ENCODE measurements at regions not wholly inside any gene's neighbourhood (a gene's known extent, or its start where the extent isn't known, plus 50 kb on each side); places are given as distances from the start of the nearest gene placed in this dataset.

DNA sequence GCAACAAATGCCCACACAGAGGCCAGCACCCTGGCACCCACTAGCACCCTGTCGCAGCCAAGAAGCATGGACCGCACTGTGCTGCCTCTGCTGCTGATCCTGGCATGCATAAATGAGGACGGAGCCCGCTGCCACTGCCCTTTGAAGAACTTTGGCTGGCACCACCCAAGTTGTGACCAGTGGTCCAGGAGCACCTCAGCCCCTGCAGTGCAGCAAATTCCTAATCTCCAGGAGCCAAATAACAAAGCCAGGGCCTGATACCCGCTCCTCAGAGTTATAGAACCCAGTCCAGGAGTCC lies 807.2 kb downstream of the GLUD2 start:
- no peak for TF ChIP-seq EP300 (IDR thresholded peaks at IDR 0.05; ENCODE audit: borderline replicate concordance)
- TF ChIP-seq CREB1 (IDR thresholded peaks at IDR 0.05; ENCODE audit: low read depth), result no peak
- no peak for TF ChIP-seq CEBPB (IDR thresholded peaks at IDR 0.05)
- no peak for TF ChIP-seq TEAD4 (IDR thresholded peaks at IDR 0.05)
- no peak for TF ChIP-seq TAF1 (IDR thresholded peaks at IDR 0.05; ENCODE audit: low read depth)
- TF ChIP-seq, protein P1, sequence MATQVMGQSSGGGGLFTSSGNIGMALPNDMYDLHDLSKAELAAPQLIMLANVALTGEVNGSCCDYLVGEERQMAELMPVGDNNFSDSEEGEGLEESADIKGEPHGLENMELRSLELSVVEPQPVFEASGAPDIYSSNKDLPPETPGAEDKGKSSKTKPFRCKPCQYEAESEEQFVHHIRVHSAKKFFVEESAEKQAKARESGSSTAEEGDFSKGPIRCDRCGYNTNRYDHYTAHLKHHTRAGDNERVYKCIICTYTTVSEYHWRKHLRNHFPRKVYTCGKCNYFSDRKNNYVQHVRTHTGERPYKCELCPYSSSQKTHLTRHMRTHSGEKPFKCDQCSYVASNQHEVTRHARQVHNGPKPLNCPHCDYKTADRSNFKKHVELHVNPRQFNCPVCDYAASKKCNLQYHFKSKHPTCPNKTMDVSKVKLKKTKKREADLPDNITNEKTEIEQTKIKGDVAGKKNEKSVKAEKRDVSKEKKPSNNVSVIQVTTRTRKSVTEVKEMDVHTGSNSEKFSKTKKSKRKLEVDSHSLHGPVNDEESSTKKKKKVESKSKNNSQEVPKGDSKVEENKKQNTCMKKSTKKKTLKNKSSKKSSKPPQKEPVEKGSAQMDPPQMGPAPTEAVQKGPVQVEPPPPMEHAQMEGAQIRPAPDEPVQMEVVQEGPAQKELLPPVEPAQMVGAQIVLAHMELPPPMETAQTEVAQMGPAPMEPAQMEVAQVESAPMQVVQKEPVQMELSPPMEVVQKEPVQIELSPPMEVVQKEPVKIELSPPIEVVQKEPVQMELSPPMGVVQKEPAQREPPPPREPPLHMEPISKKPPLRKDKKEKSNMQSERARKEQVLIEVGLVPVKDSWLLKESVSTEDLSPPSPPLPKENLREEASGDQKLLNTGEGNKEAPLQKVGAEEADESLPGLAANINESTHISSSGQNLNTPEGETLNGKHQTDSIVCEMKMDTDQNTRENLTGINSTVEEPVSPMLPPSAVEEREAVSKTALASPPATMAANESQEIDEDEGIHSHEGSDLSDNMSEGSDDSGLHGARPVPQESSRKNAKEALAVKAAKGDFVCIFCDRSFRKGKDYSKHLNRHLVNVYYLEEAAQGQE (IDR thresholded peaks at IDR 0.05; ENCODE audit: low read depth), result no peak
- TF ChIP-seq YY1 (IDR thresholded peaks at IDR 0.05; ENCODE audit: low read depth), result no peak
- no peak for TF ChIP-seq RAD21 (IDR thresholded peaks at IDR 0.05; ENCODE audit: low read depth)
- TF ChIP-seq EGR1 (IDR thresholded peaks at IDR 0.05), result no peak
- TF ChIP-seq NFIC (IDR thresholded peaks at IDR 0.05), result no peak
- TF ChIP-seq, protein P2, sequence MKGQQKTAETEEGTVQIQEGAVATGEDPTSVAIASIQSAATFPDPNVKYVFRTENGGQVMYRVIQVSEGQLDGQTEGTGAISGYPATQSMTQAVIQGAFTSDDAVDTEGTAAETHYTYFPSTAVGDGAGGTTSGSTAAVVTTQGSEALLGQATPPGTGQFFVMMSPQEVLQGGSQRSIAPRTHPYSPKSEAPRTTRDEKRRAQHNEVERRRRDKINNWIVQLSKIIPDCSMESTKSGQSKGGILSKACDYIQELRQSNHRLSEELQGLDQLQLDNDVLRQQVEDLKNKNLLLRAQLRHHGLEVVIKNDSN (IDR thresholded peaks at IDR 0.05), result no peak
- TF ChIP-seq FOXM1 (IDR thresholded peaks at IDR 0.05; ENCODE audit: borderline replicate concordance, low read depth), result no peak
